Lower leg skin (tissue), 4 donors: ENCODE measurements at regions not wholly inside any gene's neighbourhood (a gene's known extent, or its start where the extent isn't known, plus 50 kb on each side); places are given as distances from the start of the nearest gene placed in this dataset.

Experiments used
- DNase-seq, 2 donors: peaks; one replicate each; pipeline ENCODE4 v3.0.0-alpha.2; 2019; ENCODE audit warnings: low spot score in 2 of 2
- H3K4me3 ChIP-seq: fragments of 200-600 bp; sonication (generic); 2 replicates; pipeline ENCODE4 v1.5.1; 2017; ENCODE audit warnings: mild to moderate bottlenecking, low read depth; ENCODE audit not compliant: poor library complexity, severe bottlenecking
- CTCF ChIP-seq, 3 donors: fragments of 450-650 bp; IDR thresholded peaks; one replicate each; pipeline ENCODE4 v1.5.1; 2016; ENCODE audit warnings: antibody characterized with exemption in 3 of 3, mild to moderate bottlenecking in 3 of 3, moderate library complexity in 2 of 3
- POLR2A ChIP-seq, 2 donors: fragments of 450-650 bp; IDR thresholded peaks; one replicate each; pipeline ENCODE4 v1.6.1; 2016 to 2017; ENCODE audit warnings: antibody characterized with exemption in 2 of 2, mild to moderate bottlenecking in 1 of 2, moderate library complexity in 1 of 2
- WGBS, 2 donors: methylation state at CpG; one replicate each; pipeline ENCODE4 v1.1.5; 2018; 5-methylcytosine and 5-hydroxymethylcytosine counted together
- intact Hi-C: fragments of 100-400 bp; cut with DNase I; formaldehyde crosslinking; loops from one replicate; pipeline ENCODE4 v1.15.0; 2023; ENCODE audit warnings: low total_unique reads

- 48 to 61% methylated on average over 9 of the region's 9 CpGs for WGBS, 2 donors
- no peak overlapping the region for H3K4me3 ChIP-seq
- no peak for DNase-seq
- TF ChIP-seq CTCF (IDR thresholded peaks at IDR 0.05) (no peak), POLR2A (IDR thresholded peaks at IDR 0.05) (no peak)
- intact Hi-C loops: no loop called here
Measured at GRCh38 chr3:23701716-23702597, 103.8 kb upstream of the UBE2E1 start.

GRCh38 chr3:23704298-23704697, 101.5 kb upstream of the UBE2E1 start:
- no peak overlapping the region for H3K4me3 ChIP-seq
- intact Hi-C loops: no loop called here
- TF ChIP-seq POLR2A (IDR thresholded peaks at IDR 0.05) (no peak), CTCF (IDR thresholded peaks at IDR 0.05) (no peak)
- DNase-seq: no peak
- WGBS, 2 donors: 76 to 77% methylated on average over 5 of the region's 5 CpGs

GRCh38 chr3:23706111-23706510, 99.6 kb upstream of the UBE2E1 start:
- 56 to 73% methylated on average over 2 of the region's 2 CpGs for WGBS, 2 donors
- intact Hi-C loops: no loop called here
- DNase-seq: no peak
- TF ChIP-seq POLR2A (IDR thresholded peaks at IDR 0.05): no peak
- no peak for TF ChIP-seq CTCF (IDR thresholded peaks at IDR 0.05)
- H3K4me3 ChIP-seq: no peak overlapping the region

GRCh38 chr3:23709987-23710386, 95.8 kb upstream of the UBE2E1 start:
- TF ChIP-seq POLR2A (IDR thresholded peaks at IDR 0.05) (no peak), CTCF (IDR thresholded peaks at IDR 0.05) (no peak)
- 57 to 61% methylated on average over 2 of the region's 2 CpGs for WGBS, 2 donors
- no peak for DNase-seq
- H3K4me3 ChIP-seq: no peak overlapping the region
- intact Hi-C loops: no loop called here

GRCh38 chr3:23710555-23710954, 95.2 kb upstream of the UBE2E1 start:
- TF ChIP-seq POLR2A (IDR thresholded peaks at IDR 0.05): no peak
- no peak for TF ChIP-seq CTCF (IDR thresholded peaks at IDR 0.05)
- no peak overlapping the region for H3K4me3 ChIP-seq
- 69 to 73% methylated on average over 9 of the region's 9 CpGs for WGBS, 2 donors
- no peak for DNase-seq
- intact Hi-C loops: no loop called here
